WTC11 (cell line): ENCODE measurements at regions not wholly inside any gene's neighbourhood (a gene's known extent, or its start where the extent isn't known, plus 50 kb on each side); places are given as distances from the start of the nearest gene placed in this dataset.

Experiments used
- ATAC-seq: fragments of 200-7000 bp; cut with Tn5 transposase; 2 replicates; pipeline ENCODE4 v1.10.0; 2021; ENCODE audit warnings: mild to moderate bottlenecking, moderate library complexity
- CTCF ChIA-PET: fragments of 300-600 bp; sonication (Branson Sonifier 250); formaldehyde crosslinking; loops from one replicate; lab custom pipeline; 2021; ENCODE audit warnings: antibody characterized with exemption; lab: Charles Lee
- POLR2A ChIA-PET: fragments of 350-600 bp; sonication (Branson Sonifier 250); formaldehyde crosslinking; loops from one replicate; lab custom pipeline; 2021; ENCODE audit warnings: antibody characterized with exemption; lab: Charles Lee
- DNase-seq: peaks from one replicate; pipeline ENCODE4 v3.0.0; 2021; ENCODE audit warnings: low spot score
- H3K27ac Mint-ChIP-seq: 2 replicates; pipeline ENCODE4 v1.8.0; 2021; ENCODE audit warnings: mixed read lengths
- H3K27me3 Mint-ChIP-seq: 2 replicates; pipeline ENCODE4 v1.8.0; 2021; ENCODE audit warnings: low read depth, mild to moderate bottlenecking, moderate library complexity, mixed read lengths
- H3K36me3 Mint-ChIP-seq: 2 replicates; pipeline ENCODE4 v1.8.0; 2021; ENCODE audit warnings: mixed read lengths
- H3K4me1 Mint-ChIP-seq: 2 replicates; pipeline ENCODE4 v1.8.0; 2022; ENCODE audit warnings: mixed read lengths
- H3K4me3 Mint-ChIP-seq: 2 replicates; pipeline ENCODE4 v1.8.0; 2021; ENCODE audit warnings: mild to moderate bottlenecking, moderate library complexity, mixed read lengths
- H3K9me3 Mint-ChIP-seq: 2 replicates; pipeline ENCODE4 v1.8.0; 2021; ENCODE audit warnings: mixed read lengths
- CBFB ChIP-seq: sonication (generic); formaldehyde crosslinking; IDR thresholded peaks from 2 replicates; pipeline ENCODE4 v1.8.1; 2022; ENCODE audit warnings: mild to moderate bottlenecking, low read depth, missing genetic modification reagents
- EMX1 ChIP-seq: fragments of 250-450 bp; sonication (Bioruptor Pico); IDR thresholded peaks from 2 replicates; pipeline ENCODE4 v1.8.0; 2021; ENCODE audit warnings: mild to moderate bottlenecking
- FOXJ3 ChIP-seq: sonication (generic); formaldehyde crosslinking; IDR thresholded peaks from 2 replicates; pipeline ENCODE4 v1.9.0; 2021; ENCODE audit warnings: missing genetic modification reagents, mild to moderate bottlenecking, borderline replicate concordance
- IRF2 ChIP-seq: sonication (generic); formaldehyde crosslinking; IDR thresholded peaks from 2 replicates; pipeline ENCODE4 v1.8.0; 2022; ENCODE audit warnings: low read depth, missing genetic modification reagents, borderline replicate concordance
- NFATC4 ChIP-seq: fragments of 250-450 bp; sonication (Bioruptor Pico); IDR thresholded peaks from 2 replicates; pipeline ENCODE4 v1.9.0; 2021; ENCODE audit warnings: mild to moderate bottlenecking
- RELA ChIP-seq: sonication (generic); formaldehyde crosslinking; IDR thresholded peaks from 2 replicates; pipeline ENCODE4 v1.8.1; 2022; ENCODE audit warnings: missing genetic modification reagents, mild to moderate bottlenecking, borderline replicate concordance
- TP53 ChIP-seq: sonication (generic); formaldehyde crosslinking; IDR thresholded peaks from 2 replicates; pipeline ENCODE4 v1.8.1; 2023; ENCODE audit warnings: mild to moderate bottlenecking, missing genetic modification reagents
- ZNF121 ChIP-seq: sonication (generic); formaldehyde crosslinking; IDR thresholded peaks from 2 replicates; pipeline ENCODE4 v1.8.0; 2023; ENCODE audit warnings: missing genetic modification reagents
- ZNF317 ChIP-seq: sonication (generic); formaldehyde crosslinking; IDR thresholded peaks from 2 replicates; pipeline ENCODE4 v1.8.1; 2023; ENCODE audit warnings: low read depth, mild to moderate bottlenecking, moderate library complexity, missing genetic modification reagents, borderline replicate concordance
- TF ChIP-seq, protein P1 (sequence below): sonication (generic); formaldehyde crosslinking; IDR thresholded peaks from 2 replicates; pipeline ENCODE4 v1.8.0; 2022; ENCODE audit warnings: mild to moderate bottlenecking, missing genetic modification reagents
- TF ChIP-seq, protein P2 (sequence below): fragments of 250-450 bp; sonication (Bioruptor Pico); IDR thresholded peaks from 2 replicates; pipeline ENCODE4 v2.1.2; 2022; ENCODE audit warnings: mild to moderate bottlenecking, moderate library complexity
- TF ChIP-seq, protein P3 (sequence below): sonication (generic); formaldehyde crosslinking; IDR thresholded peaks from 2 replicates; pipeline ENCODE4 v1.8.0; 2022; ENCODE audit warnings: missing genetic modification reagents
- TF ChIP-seq, protein P4 (sequence below): sonication (generic); formaldehyde crosslinking; IDR thresholded peaks from 2 replicates; pipeline ENCODE4 v1.8.1; 2022; ENCODE audit warnings: low read depth, missing genetic modification reagents, borderline replicate concordance
- TF ChIP-seq, protein P5 (sequence below): sonication (generic); formaldehyde crosslinking; IDR thresholded peaks from 2 replicates; pipeline ENCODE4 v1.8.1; 2023; ENCODE audit warnings: mild to moderate bottlenecking, missing genetic modification reagents, moderate library complexity
- TF ChIP-seq, protein P6 (sequence below): sonication (generic); formaldehyde crosslinking; IDR thresholded peaks from 2 replicates; pipeline ENCODE4 v1.8.0; 2023; ENCODE audit warnings: missing genetic modification reagents
- TF ChIP-seq, protein P7 (sequence below): sonication (generic); formaldehyde crosslinking; conservative IDR thresholded peaks from 2 replicates; pipeline ENCODE4 v1.8.1; 2022; ENCODE audit warnings: mild to moderate bottlenecking, missing genetic modification reagents
- TF ChIP-seq, protein P8 (sequence below): sonication (generic); formaldehyde crosslinking; IDR thresholded peaks from 2 replicates; pipeline ENCODE4 v1.8.1; 2023; ENCODE audit warnings: mild to moderate bottlenecking, missing genetic modification reagents, borderline replicate concordance
- TF ChIP-seq, protein P9 (sequence below): fragments of 200-600 bp; IDR thresholded peaks from 2 replicates; pipeline ENCODE4 v1.8.0; 2022; ENCODE audit warnings: antibody characterized with exemption

DNA sequence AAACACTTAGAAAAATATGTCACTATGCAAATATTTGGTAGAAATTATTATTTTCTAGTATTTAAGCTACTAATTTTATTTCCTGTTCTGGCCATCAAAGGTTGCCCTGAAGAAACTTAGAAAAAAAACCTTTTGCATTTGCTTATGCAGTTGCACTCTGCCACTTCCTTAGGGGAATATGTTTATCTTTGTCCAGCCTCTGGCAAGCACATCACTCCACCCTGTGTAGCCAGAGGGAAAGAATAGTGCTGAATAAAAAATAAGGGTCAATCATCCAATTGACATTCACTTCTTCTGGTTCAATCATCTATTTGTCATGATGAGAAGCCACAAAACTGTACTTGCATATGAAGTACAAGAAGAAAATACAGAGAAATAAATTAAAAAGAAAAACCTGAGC, 72.8 kb downstream of the CETN3 start:
- no peak overlapping the region for H3K4me3 Mint-ChIP-seq

DNA sequence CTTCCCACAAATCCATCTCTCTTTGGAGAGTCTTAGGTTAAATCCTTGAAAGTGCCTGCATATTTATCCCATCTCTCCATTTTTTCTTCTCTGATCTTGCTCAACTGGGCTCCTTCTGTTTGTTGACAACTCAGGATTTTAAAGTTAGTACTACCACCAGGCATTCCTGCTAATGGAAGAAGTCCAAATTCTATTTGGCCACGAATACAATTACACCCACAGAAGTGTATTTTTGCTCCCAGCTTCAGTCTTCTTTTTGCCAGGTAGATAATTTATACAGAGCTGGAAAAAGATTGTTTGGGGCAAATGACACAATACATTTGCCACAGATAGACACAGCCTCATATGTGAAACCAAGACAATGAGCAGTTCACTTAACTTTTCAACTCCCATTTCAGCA, 74.8 kb downstream of the CETN3 start:
- CTCF ChIA-PET = no interaction called here
- ATAC-seq = no peak
- TF ChIP-seq, protein P1, sequence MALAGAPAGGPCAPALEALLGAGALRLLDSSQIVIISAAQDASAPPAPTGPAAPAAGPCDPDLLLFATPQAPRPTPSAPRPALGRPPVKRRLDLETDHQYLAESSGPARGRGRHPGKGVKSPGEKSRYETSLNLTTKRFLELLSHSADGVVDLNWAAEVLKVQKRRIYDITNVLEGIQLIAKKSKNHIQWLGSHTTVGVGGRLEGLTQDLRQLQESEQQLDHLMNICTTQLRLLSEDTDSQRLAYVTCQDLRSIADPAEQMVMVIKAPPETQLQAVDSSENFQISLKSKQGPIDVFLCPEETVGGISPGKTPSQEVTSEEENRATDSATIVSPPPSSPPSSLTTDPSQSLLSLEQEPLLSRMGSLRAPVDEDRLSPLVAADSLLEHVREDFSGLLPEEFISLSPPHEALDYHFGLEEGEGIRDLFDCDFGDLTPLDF (CRISPR knock-in tag) = no peak
- TF ChIP-seq, protein P2, sequence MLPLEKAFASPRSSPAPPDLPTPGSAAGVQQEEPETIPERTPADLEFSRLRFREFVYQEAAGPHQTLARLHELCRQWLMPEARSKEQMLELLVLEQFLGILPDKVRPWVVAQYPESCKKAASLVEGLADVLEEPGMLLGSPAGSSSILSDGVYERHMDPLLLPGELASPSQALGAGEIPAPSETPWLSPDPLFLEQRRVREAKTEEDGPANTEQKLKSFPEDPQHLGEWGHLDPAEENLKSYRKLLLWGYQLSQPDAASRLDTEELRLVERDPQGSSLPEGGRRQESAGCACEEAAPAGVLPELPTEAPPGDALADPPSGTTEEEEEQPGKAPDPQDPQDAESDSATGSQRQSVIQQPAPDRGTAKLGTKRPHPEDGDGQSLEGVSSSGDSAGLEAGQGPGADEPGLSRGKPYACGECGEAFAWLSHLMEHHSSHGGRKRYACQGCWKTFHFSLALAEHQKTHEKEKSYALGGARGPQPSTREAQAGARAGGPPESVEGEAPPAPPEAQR (CRISPR knock-in tag) = no peak
- TF ChIP-seq TP53 (CRISPR knock-in tag) = no peak
- TF ChIP-seq, protein P3, sequence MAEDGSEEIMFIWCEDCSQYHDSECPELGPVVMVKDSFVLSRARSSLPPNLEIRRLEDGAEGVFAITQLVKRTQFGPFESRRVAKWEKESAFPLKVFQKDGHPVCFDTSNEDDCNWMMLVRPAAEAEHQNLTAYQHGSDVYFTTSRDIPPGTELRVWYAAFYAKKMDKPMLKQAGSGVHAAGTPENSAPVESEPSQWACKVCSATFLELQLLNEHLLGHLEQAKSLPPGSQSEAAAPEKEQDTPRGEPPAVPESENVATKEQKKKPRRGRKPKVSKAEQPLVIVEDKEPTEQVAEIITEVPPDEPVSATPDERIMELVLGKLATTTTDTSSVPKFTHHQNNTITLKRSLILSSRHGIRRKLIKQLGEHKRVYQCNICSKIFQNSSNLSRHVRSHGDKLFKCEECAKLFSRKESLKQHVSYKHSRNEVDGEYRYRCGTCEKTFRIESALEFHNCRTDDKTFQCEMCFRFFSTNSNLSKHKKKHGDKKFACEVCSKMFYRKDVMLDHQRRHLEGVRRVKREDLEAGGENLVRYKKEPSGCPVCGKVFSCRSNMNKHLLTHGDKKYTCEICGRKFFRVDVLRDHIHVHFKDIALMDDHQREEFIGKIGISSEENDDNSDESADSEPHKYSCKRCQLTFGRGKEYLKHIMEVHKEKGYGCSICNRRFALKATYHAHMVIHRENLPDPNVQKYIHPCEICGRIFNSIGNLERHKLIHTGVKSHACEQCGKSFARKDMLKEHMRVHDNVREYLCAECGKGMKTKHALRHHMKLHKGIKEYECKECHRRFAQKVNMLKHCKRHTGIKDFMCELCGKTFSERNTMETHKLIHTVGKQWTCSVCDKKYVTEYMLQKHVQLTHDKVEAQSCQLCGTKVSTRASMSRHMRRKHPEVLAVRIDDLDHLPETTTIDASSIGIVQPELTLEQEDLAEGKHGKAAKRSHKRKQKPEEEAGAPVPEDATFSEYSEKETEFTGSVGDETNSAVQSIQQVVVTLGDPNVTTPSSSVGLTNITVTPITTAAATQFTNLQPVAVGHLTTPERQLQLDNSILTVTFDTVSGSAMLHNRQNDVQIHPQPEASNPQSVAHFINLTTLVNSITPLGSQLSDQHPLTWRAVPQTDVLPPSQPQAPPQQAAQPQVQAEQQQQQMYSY (CRISPR knock-in tag) = no peak
- TF ChIP-seq ZNF317 = no peak

More for the DNA sequence above, 72.8 kb downstream of the CETN3 start:
- ATAC-seq = no peak
- CTCF ChIA-PET = no interaction called here
- H3K27me3 Mint-ChIP-seq = no peaks in the 10 kb centered on the region
- POLR2A ChIA-PET = no interaction called here
- no peaks in the 10 kb centered on the region for H3K9me3 Mint-ChIP-seq
- no peak for TF ChIP-seq RELA (CRISPR knock-in tag)
- TF ChIP-seq, protein P4, sequence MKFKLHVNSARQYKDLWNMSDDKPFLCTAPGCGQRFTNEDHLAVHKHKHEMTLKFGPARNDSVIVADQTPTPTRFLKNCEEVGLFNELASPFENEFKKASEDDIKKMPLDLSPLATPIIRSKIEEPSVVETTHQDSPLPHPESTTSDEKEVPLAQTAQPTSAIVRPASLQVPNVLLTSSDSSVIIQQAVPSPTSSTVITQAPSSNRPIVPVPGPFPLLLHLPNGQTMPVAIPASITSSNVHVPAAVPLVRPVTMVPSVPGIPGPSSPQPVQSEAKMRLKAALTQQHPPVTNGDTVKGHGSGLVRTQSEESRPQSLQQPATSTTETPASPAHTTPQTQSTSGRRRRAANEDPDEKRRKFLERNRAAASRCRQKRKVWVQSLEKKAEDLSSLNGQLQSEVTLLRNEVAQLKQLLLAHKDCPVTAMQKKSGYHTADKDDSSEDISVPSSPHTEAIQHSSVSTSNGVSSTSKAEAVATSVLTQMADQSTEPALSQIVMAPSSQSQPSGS (CRISPR knock-in tag) = no peak
- TF ChIP-seq FOXJ3 = no peak
- TF ChIP-seq, protein P5, sequence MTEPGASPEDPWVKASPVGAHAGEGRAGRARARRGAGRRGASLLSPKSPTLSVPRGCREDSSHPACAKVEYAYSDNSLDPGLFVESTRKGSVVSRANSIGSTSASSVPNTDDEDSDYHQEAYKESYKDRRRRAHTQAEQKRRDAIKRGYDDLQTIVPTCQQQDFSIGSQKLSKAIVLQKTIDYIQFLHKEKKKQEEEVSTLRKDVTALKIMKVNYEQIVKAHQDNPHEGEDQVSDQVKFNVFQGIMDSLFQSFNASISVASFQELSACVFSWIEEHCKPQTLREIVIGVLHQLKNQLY (CRISPR knock-in tag) = no peak
- TF ChIP-seq, protein P6, sequence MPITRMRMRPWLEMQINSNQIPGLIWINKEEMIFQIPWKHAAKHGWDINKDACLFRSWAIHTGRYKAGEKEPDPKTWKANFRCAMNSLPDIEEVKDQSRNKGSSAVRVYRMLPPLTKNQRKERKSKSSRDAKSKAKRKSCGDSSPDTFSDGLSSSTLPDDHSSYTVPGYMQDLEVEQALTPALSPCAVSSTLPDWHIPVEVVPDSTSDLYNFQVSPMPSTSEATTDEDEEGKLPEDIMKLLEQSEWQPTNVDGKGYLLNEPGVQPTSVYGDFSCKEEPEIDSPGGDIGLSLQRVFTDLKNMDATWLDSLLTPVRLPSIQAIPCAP (CRISPR knock-in tag) = no peak
- TF ChIP-seq, protein P7, sequence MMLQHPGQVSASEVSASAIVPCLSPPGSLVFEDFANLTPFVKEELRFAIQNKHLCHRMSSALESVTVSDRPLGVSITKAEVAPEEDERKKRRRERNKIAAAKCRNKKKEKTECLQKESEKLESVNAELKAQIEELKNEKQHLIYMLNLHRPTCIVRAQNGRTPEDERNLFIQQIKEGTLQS (CRISPR knock-in tag) = no peak
- TF ChIP-seq NFATC4 (CRISPR knock-in tag) = no peak
- TF ChIP-seq ZNF121 (CRISPR knock-in tag) = no peak
- no peak for TF ChIP-seq EMX1
- no peak for TF ChIP-seq IRF2 (CRISPR knock-in tag)
- TF ChIP-seq, protein P8, sequence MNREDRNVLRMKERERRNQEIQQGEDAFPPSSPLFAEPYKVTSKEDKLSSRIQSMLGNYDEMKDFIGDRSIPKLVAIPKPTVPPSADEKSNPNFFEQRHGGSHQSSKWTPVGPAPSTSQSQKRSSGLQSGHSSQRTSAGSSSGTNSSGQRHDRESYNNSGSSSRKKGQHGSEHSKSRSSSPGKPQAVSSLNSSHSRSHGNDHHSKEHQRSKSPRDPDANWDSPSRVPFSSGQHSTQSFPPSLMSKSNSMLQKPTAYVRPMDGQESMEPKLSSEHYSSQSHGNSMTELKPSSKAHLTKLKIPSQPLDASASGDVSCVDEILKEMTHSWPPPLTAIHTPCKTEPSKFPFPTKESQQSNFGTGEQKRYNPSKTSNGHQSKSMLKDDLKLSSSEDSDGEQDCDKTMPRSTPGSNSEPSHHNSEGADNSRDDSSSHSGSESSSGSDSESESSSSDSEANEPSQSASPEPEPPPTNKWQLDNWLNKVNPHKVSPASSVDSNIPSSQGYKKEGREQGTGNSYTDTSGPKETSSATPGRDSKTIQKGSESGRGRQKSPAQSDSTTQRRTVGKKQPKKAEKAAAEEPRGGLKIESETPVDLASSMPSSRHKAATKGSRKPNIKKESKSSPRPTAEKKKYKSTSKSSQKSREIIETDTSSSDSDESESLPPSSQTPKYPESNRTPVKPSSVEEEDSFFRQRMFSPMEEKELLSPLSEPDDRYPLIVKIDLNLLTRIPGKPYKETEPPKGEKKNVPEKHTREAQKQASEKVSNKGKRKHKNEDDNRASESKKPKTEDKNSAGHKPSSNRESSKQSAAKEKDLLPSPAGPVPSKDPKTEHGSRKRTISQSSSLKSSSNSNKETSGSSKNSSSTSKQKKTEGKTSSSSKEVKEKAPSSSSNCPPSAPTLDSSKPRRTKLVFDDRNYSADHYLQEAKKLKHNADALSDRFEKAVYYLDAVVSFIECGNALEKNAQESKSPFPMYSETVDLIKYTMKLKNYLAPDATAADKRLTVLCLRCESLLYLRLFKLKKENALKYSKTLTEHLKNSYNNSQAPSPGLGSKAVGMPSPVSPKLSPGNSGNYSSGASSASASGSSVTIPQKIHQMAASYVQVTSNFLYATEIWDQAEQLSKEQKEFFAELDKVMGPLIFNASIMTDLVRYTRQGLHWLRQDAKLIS = no peak
- no peak for TF ChIP-seq ZNF317
- no peak for TF ChIP-seq TP53 (CRISPR knock-in tag)
- TF ChIP-seq, protein P9, sequence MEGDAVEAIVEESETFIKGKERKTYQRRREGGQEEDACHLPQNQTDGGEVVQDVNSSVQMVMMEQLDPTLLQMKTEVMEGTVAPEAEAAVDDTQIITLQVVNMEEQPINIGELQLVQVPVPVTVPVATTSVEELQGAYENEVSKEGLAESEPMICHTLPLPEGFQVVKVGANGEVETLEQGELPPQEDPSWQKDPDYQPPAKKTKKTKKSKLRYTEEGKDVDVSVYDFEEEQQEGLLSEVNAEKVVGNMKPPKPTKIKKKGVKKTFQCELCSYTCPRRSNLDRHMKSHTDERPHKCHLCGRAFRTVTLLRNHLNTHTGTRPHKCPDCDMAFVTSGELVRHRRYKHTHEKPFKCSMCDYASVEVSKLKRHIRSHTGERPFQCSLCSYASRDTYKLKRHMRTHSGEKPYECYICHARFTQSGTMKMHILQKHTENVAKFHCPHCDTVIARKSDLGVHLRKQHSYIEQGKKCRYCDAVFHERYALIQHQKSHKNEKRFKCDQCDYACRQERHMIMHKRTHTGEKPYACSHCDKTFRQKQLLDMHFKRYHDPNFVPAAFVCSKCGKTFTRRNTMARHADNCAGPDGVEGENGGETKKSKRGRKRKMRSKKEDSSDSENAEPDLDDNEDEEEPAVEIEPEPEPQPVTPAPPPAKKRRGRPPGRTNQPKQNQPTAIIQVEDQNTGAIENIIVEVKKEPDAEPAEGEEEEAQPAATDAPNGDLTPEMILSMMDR = no peak
- TF ChIP-seq CBFB (CRISPR knock-in tag) = no peak
- no peaks in the 10 kb centered on the region for H3K36me3 Mint-ChIP-seq
- H3K27ac Mint-ChIP-seq = no peak overlapping the region
- DNase-seq = no peak
- H3K4me1 Mint-ChIP-seq = peaks cover 8% of the 10 kb centered on the region

More for the DNA sequence above, 74.8 kb downstream of the CETN3 start:
- Mint-ChIP-seq H3K36me3 (no peaks in the 10 kb centered on the region), H3K27me3 (no peaks in the 10 kb centered on the region), H3K9me3 (no peaks in the 10 kb centered on the region), H3K4me1 (peaks cover 8% of the 10 kb centered on the region), H3K27ac (no peak overlapping the region), H3K4me3 (no peak overlapping the region)
- POLR2A ChIA-PET = no interaction called here
- DNase-seq = no peak
